ENCODE measurements at regions not wholly inside any gene's neighbourhood (a gene's known extent, or its start where the extent isn't known, plus 50 kb on each side); places are given as distances from the start of the nearest gene placed in this dataset.

DNA sequence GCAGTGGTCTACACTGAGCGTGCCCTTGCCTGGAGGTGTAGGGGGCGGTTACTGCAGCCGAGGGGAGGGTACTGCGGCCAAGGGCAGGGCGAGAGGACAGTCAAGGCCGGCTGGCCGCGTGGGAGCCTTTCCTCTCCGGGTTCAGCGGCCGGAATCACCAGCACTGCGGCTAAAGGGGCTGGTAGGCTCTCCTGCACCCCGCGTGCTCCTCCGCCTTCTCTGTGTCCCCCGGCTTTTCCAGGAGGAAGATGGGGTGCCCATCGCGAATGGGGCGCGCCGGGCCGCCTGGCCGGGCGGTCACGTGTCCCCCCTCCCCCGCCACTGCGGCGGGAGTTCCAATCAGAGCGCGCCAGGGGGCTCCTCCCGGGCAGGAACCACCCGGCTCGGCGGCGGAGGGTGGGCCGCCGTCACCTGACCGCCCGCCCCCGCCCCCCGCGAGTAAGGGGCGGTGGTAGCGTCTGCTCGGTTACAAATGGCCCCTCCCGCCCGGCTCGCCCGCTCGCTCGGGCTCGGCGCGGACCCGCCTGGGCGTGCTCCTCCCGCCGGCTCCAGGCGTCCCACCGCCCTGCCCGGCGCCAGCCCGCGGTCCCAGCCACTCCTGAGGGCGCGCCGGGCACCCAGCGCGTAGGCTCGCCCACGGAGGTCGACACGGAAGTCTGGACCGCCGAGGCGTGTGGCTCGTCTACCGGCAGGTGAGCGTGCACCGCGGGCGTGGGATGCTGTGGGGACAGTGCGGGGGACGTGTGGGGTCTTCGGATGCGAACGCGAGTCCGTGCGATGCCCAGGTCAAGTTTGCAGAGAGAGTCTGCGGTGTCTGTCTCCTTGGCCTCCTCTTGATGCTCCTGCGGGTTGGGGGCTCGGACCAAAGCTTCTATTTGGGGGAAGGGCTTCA is 242.6 kb upstream of the TOPAZ1 start:
- Mint-ChIP-seq H3K4me1 (peaks cover 42% of the 10 kb centered on the region), H3K36me3 (ENCODE audit: low read depth) (peaks cover 9% of the 10 kb centered on the region), H3K27me3 (peaks cover 84% of the 10 kb centered on the region), H3K27ac (peak overlapping the region; percentile 69), H3K4me3 (peak overlapping the region; percentile 58), H3K9me3 (no peaks in the 10 kb centered on the region)
- ChIA-PET POLR2A (no interaction called here), CTCF (no interaction called here)
- DNase-seq: no peak

DNA sequence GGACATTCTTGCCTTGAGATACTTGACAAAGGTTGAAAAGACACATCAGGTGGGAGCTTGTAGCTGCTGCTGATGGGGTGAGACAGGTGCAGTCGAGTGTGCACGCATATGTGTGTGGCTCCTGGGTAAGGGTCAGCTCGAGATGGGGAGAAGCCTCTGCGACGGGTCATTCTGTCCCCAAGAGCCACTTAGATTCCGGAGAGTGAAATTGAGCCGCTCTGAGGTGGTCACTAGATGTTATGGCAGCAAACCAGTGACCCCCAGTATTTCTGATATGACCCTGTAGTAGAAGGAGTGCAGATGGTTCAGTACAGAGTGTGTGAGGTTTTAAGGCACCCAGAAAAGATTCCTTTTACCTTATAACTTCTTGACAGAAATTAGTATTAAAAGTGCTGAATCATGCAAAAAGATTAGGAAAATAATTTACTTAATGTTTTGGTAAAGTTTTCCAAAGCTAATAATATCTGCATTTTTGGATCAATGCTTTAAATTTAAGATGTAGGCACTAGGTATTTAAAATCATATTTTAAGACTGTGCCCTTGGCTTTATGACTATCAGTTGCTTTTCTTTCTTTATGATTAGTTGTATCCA is 241.9 kb upstream of the TOPAZ1 start:
- Mint-ChIP-seq H3K4me1 (peaks cover 36% of the 10 kb centered on the region), H3K4me3 (peak overlapping the region; percentile 51), H3K9me3 (no peaks in the 10 kb centered on the region), H3K27ac (peak overlapping the region; percentile 69), H3K36me3 (ENCODE audit: low read depth) (peaks cover 6% of the 10 kb centered on the region), H3K27me3 (peaks cover 85% of the 10 kb centered on the region)
- ChIA-PET CTCF (no interaction called here), POLR2A (no interaction called here)
- DNase-seq: no peak

DNA sequence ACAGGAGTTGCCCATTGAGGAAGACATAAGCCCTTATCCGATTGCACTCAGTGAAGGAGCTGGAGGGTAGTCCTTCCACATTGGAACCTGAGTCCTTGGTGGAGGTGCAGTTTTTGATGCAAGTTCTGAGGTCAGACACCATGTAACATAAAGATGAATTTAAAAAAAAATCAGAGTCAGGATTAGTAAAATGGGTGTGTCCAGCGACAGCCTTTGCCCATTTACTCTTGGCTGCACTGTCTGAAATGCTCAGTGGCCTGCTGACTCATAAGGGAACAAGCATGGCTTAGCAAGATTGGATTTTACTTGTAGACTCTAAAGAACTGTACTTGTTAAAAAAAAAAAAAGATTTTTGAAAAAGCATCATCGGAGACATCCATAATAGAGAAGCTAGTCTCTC is 241.1 kb upstream of the TOPAZ1 start:
- Mint-ChIP-seq H3K4me3 (no peak overlapping the region), H3K27me3 (peaks cover 84% of the 10 kb centered on the region), H3K4me1 (peaks cover 34% of the 10 kb centered on the region), H3K36me3 (ENCODE audit: low read depth) (peaks cover 6% of the 10 kb centered on the region), H3K9me3 (no peaks in the 10 kb centered on the region), H3K27ac (no peak overlapping the region)
- no peak for DNase-seq
- POLR2A ChIA-PET: no interaction called here
- CTCF ChIA-PET: interaction anchor here (0.6 kb wide), 1 partner anchor 88 kb away, joined by 6 read pairs; no protein-coding TSS in a partner anchor

DNA sequence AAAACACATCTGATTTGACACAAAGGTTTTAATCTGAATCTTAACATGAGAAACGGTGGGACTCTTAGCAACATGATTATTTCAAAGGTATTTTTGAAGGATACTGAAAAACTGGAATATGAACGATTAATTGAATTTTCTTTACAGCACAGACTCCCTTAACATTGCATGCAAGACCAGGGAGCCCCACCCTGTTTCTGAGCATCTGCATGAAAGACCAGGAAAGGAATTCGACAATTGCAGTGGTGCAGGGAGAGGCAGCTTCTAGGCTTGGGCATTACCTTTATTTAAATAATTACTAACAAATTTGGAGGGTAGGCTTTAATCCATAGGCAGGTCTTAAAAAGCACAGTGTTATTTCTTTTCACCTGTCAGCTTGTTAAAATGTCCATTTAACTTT is 240.6 kb upstream of the TOPAZ1 start:
- no peak for DNase-seq
- Mint-ChIP-seq H3K9me3 (no peaks in the 10 kb centered on the region), H3K27ac (no peak overlapping the region), H3K36me3 (ENCODE audit: low read depth) (peaks cover 2% of the 10 kb centered on the region), H3K27me3 (peaks cover 82% of the 10 kb centered on the region), H3K4me3 (no peak overlapping the region), H3K4me1 (peaks cover 29% of the 10 kb centered on the region)
- ChIA-PET CTCF (interaction anchor here (0.6 kb wide), 1 partner anchor 89 kb away, joined by 6 read pairs; no protein-coding TSS in a partner anchor), POLR2A (no interaction called here)

DNA sequence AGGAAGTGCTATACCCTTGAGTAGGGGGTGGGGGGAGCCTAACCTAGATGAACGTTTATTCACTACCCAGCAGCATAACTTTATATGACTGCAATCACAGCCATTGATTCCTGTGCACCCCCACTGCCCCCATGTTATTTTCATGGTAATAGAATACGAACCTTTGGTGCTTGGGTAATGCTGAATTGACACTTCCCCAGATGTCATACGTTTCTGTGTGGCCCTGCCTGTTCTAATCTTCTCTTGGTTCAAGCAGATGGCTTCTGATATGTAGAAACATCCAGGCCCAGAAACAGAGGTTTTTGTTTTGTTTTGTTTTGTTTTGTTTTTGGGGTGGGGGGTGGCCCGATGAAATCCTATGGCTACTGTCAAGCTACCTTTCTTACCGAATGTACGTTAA is 237.9 kb upstream of the TOPAZ1 start:
- Mint-ChIP-seq H3K9me3 (no peaks in the 10 kb centered on the region), H3K4me3 (no peak overlapping the region), H3K36me3 (ENCODE audit: low read depth) (no peaks in the 10 kb centered on the region), H3K27me3 (peaks cover 71% of the 10 kb centered on the region), H3K27ac (no peak overlapping the region), H3K4me1 (peaks cover 5% of the 10 kb centered on the region)
- ChIA-PET POLR2A (no interaction called here), CTCF (no interaction called here)
- no peak for DNase-seq

DNA sequence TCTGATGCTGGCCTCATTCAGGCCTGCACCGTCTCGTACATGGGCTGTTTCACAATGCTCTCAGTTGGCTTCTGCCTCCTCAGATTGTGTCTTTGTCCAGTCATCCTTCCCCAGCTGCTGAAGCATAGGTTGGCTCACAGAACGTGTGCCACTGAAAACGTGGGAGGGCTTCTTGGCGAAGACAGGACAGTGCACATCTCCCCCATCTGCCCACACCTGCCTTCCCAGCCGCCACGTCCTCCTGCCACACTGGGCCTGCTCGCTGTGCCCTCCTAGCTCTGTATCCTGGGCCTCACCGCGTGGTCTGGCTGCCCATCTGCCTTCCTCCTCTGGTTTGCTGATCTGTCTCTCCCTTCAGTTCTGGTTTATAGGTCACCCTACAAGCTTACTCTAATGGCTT is 230.0 kb upstream of the TOPAZ1 start:
- H3K4me3 Mint-ChIP-seq: no peak overlapping the region
- ChIA-PET CTCF (no interaction called here), POLR2A (no interaction called here)
- peaks cover 33% of the 10 kb centered on the region for H3K27me3 Mint-ChIP-seq
- no peaks in the 10 kb centered on the region for H3K9me3 Mint-ChIP-seq
- no peak overlapping the region for H3K27ac Mint-ChIP-seq
- DNase-seq: no peak
- H3K36me3 Mint-ChIP-seq (ENCODE audit: low read depth): no peaks in the 10 kb centered on the region
- peaks cover 13% of the 10 kb centered on the region for H3K4me1 Mint-ChIP-seq

DNA sequence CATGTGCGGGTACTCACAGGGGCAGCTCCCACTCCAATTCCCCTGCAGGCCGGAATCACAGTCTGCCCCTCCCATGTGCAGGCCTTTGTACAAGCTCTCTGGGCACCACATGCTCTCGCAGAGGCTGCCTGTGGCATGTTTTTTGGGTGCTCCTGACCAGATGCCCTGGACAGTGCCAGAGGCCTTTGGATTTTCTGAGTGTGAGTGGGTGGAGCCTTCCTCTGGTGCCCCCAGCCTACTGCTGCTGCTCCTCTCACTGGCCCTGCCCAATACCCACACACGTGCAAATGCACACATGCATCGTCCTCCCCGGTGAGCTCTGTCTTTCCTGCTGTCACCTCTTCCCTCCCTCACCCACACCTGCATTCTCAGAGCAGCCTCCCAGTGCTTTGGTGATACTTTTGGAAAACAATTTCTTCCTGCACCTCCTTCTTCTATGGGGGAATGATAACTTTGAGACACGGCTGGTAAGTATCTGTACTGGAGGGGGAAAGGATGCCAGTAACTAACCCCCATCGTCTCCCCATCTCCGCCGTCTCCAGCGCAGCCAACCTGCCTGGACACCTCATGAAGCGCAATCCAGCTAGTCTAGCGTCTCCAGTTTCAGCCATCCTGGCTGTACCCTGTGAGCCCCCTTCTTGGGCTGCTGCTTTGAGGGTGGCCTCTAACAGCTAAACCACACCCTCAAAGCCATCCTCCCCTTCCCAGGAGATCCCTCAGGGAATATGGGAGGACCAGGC is 229.4 kb upstream of the TOPAZ1 start:
- ChIA-PET CTCF (no interaction called here), POLR2A (no interaction called here)
- Mint-ChIP-seq H3K36me3 (ENCODE audit: low read depth) (no peaks in the 10 kb centered on the region), H3K4me3 (no peak overlapping the region), H3K27ac (no peak overlapping the region), H3K27me3 (peaks cover 28% of the 10 kb centered on the region), H3K4me1 (peaks cover 19% of the 10 kb centered on the region), H3K9me3 (no peaks in the 10 kb centered on the region)
- DNase-seq: no peak

DNA sequence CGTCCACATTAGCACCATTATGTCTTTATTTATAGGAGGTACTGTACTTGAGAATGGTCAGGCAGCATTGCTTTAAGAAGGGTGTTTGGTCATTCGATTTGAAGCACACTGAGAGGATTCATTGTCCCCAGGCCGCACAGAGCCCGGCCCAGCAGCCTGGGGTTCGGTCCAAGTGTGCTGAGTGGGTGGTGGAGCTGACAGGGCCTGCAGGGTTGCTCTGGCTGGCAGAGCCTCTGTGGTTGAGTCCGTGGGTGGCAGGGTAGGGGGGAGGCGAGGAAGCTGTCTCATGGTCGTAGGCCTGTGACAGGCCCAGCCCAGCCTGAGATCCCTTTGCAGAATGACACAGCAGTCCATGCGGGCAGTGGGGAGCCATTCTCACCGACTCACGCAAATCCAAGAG is 227.7 kb upstream of the TOPAZ1 start:
- Mint-ChIP-seq H3K36me3 (ENCODE audit: low read depth) (no peaks in the 10 kb centered on the region), H3K27me3 (peaks cover 25% of the 10 kb centered on the region), H3K4me3 (no peak overlapping the region), H3K9me3 (no peaks in the 10 kb centered on the region), H3K4me1 (peaks cover 23% of the 10 kb centered on the region), H3K27ac (no peak overlapping the region)
- DNase-seq: no peak
- ChIA-PET CTCF (no interaction called here), POLR2A (no interaction called here)

DNA sequence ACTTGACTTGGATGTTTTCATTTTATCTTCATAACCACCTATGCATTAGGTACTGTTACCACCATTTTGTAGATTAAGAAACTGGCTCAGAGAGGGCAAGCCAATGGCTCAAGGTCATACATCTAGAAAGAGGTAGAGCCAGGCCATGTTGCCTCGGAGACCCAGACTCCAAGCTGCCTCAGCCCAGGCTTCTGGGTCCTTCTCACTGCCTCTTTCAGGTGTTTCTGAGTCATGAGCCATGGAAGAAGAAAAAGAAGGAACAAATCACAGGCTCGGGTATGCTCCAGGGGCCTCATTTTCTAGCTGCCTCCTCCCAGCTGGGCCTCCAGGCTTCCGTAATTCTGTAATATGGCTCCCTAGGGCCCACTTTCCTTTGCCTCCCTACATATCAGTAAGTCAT is 226.5 kb upstream of the TOPAZ1 start:
- ChIA-PET CTCF (no interaction called here), POLR2A (no interaction called here)
- no peak for DNase-seq
- Mint-ChIP-seq H3K4me1 (peaks cover 23% of the 10 kb centered on the region), H3K27me3 (peaks cover 34% of the 10 kb centered on the region), H3K9me3 (no peaks in the 10 kb centered on the region), H3K27ac (no peak overlapping the region), H3K36me3 (ENCODE audit: low read depth) (no peaks in the 10 kb centered on the region), H3K4me3 (no peak overlapping the region)

DNA sequence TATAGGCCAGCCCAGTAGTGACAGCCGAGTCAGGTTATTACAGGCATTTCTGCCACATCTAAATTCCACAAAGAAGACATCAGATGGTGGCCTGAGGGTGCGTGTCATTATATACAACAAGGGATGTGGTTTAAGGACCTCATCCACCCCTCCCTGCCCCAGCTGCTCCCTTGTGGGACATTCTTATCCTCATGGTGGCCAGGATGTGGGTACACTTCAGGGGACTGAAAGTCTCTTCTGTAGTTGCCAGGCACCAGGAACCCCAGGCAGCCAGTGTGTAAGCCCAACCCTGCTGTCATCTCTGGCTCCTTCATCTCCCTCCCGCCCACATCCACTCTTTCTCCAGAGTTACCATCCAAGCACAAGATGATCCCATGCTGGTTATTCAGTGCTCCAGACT is 224.9 kb upstream of the TOPAZ1 start:
- peaks cover 25% of the 10 kb centered on the region for H3K4me1 Mint-ChIP-seq
- H3K9me3 Mint-ChIP-seq: no peaks in the 10 kb centered on the region
- peak; percentile 65 for DNase-seq
- no peak overlapping the region for H3K4me3 Mint-ChIP-seq
- peak overlapping the region; percentile 10 for H3K27ac Mint-ChIP-seq
- H3K36me3 Mint-ChIP-seq (ENCODE audit: low read depth): no peaks in the 10 kb centered on the region
- POLR2A ChIA-PET: no interaction called here
- H3K27me3 Mint-ChIP-seq: peaks cover 38% of the 10 kb centered on the region
- CTCF ChIA-PET: no interaction called here

DNA sequence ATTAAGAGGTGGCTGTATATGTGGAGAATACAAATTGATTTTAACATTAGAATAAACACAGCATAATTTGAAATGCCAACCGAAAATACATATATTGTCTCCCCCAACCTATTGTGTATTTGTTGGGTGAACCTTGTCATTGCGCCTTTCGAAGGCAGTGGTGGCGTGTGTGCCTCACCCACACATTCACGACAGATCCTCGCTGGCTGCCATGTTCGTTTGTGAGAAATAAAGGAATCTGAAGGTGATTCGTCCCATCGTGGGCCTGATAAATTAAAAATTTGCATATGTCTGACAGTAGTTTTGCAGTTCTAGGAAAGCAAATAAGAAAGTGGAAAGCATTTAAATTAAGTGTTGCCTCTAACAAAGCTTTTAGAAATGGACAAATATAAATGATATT is 222.8 kb upstream of the TOPAZ1 start:
- CTCF ChIA-PET: no interaction called here
- POLR2A ChIA-PET: no interaction called here
- peaks cover 28% of the 10 kb centered on the region for H3K4me1 Mint-ChIP-seq
- DNase-seq: no peak
- no peaks in the 10 kb centered on the region for H3K9me3 Mint-ChIP-seq
- H3K27me3 Mint-ChIP-seq: peaks cover 49% of the 10 kb centered on the region
- H3K27ac Mint-ChIP-seq: no peak overlapping the region
- H3K4me3 Mint-ChIP-seq: no peak overlapping the region
- no peaks in the 10 kb centered on the region for H3K36me3 Mint-ChIP-seq (ENCODE audit: low read depth)

DNA sequence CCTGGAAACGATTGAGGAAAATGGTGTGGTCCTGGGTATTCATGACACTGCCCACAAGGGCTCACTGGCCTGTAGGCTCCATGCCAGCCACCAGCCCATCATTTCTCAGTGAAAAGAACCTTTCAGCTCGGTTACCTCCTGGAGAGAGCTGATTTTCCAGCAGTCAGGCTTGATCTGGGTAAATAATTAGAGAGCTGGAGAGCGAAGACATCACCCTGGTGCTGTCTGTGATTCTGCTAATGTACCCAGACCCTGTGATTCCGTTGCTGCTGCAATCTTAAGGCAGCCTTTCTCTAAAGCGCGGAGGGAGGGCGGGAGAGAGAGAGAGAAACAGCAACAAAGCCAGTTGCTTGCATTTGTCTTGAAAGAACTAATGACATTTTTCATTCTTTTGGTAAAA is 221.9 kb upstream of the TOPAZ1 start:
- H3K4me3 Mint-ChIP-seq: no peak overlapping the region
- H3K4me1 Mint-ChIP-seq: peaks cover 28% of the 10 kb centered on the region
- H3K36me3 Mint-ChIP-seq (ENCODE audit: low read depth): no peaks in the 10 kb centered on the region
- no peak for DNase-seq
- H3K9me3 Mint-ChIP-seq: no peaks in the 10 kb centered on the region
- H3K27me3 Mint-ChIP-seq: peaks cover 56% of the 10 kb centered on the region
- H3K27ac Mint-ChIP-seq: no peak overlapping the region
- CTCF ChIA-PET: no interaction called here
- POLR2A ChIA-PET: no interaction called here

DNA sequence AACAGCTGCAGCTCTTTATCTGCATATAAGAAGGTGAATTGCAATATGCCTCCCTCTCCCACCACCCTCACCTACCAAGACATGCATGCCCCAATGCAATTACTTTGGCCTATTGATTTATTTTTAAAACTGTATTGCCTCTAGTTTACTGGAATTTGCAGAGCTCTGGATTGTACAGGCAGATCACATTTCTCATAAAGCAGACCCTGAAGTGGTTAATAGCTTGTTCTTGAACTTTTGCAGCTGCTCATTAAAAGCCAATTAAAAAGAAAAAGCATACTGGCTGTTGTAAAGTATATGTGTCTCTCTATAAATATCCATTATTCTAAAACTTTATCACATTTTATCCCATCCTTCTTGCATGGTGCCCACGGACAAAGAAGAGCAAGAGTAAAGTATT is 221.5 kb upstream of the TOPAZ1 start:
- Mint-ChIP-seq H3K4me3 (no peak overlapping the region), H3K4me1 (peaks cover 28% of the 10 kb centered on the region), H3K36me3 (ENCODE audit: low read depth) (no peaks in the 10 kb centered on the region), H3K27me3 (peaks cover 60% of the 10 kb centered on the region), H3K27ac (no peak overlapping the region), H3K9me3 (no peaks in the 10 kb centered on the region)
- ChIA-PET CTCF (interaction anchor here (0.8 kb wide), 1 partner anchor 23 kb away, joined by 3 read pairs; no protein-coding TSS in a partner anchor), POLR2A (no interaction called here)
- DNase-seq: no peak
